Right ventricle myocardium inferior (tissue), 1 donor: ENCODE measurements at regions not wholly inside any gene's neighbourhood (a gene's known extent, or its start where the extent isn't known, plus 50 kb on each side); places are given as distances from the start of the nearest gene placed in this dataset.

Source experiments
- ATAC-seq: fragments of 200-7000 bp; cut with Tn5 transposase; one replicate; pipeline ENCODE4 v1.9.1; 2020; ENCODE audit warnings: mild to moderate bottlenecking, moderate library complexity
- DNase-seq: peaks from one replicate; pipeline ENCODE4 v3.0.0; 2021; ENCODE audit errors: missing footprints
- intact Hi-C: fragments of 100-400 bp; cut with DNase I; formaldehyde crosslinking; loops from one replicate; pipeline ENCODE4 v1.11.0; 2022
- donor health status: DM: no; HTN: yes; CAD: no; lungs with severe emphysema.

DNA sequence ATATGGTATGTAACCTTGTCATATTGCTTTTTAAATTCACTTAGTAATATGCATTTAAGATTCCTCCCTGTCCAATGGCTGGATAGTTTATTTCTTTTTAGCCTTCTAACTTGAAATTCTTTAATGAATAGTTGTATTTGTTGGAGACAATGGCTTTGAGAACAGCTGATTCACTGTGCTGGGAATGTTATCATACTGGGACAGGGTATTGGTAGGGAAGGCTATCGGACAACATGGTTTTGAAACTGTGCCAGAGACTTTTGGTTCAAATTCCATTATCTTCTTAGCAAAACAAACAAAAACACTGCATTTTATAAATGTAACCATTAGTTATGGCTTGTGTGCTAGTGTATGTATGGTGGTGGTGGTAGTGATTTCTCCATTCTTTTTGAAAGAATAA lies 517.1 kb upstream of the ANKRD30A start:
- ATAC-seq (no peak), DNase-seq (no peak)
- intact Hi-C loops = no loop called here

DNA sequence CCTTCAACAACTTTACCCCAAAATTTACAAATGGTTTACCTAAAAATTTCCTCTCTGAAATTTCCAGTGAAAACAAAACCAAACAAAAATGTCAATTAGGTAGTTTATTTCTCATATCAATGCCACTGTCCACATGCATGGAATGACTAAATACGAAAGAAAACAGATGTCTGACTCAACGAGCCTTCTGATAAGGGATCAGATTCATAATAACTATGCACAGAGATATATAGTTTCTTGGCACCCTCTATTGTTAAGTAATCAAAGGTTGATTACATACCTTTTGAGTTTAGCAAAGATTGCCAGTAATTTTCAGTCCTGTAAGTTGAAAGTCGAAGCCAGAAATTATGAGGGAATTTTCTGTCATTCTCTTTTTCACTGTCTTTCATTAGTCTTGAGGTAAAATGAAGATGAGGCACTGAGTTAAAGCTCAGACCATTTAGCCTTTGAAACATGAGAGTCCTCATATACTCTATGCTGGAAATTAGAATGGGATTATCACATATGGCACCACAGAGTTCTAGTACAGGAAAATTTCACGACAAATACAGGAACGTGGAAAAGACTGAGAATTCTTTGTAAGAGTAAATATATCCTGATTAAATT lies 519.1 kb upstream of the ANKRD30A start:
- intact Hi-C loops = no loop called here
- ATAC-seq (no peak), DNase-seq (no peak)

DNA sequence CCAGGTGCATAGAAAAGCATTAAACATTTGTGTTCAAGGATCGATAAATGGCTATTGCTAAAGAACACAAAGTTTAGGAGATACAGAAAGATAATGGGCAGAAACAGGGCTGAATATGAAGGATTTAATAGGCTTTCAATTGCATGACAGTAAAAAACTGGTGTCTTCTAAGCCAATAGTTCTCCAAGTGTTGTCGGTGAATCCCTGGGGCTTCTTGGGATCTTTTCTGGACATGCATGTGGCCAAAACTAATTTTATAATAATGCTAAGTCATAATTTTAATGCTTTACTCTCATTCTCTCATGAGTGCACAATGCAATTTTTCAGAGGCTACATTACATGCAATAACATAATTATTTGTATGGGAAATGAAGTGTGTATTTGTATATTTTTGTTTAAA lies 521.1 kb upstream of the ANKRD30A start:
- ATAC-seq (no peak), DNase-seq (no peak)
- intact Hi-C loops = no loop called here

- DNase-seq = no peak
- no peak for ATAC-seq
- intact Hi-C loops = no loop called here
Observed at GRCh38 chr10:36603688-36604087, 521.7 kb upstream of the ANKRD30A start.

DNA sequence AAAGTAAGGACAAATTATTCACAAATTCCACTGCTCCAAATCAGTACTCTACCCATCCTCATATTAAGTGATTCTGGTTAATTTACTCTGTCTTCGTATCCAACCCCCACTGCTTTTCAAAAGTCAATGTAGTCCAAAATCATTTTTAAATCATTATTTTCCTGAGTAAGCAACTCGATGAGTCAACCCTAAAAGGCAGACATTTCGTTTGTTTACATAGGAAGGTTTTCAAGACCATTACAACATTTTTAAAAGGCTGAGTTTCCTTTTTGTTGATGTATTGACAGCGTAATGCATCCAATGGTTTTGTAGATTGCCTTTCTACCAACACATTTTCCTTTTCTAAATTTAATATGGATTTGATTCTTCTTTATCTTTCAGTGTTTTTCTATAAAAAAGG lies 523.0 kb upstream of the ANKRD30A start:
- no peak for DNase-seq
- no peak for ATAC-seq
- intact Hi-C loops = no loop called here

- DNase-seq (no peak), ATAC-seq (no peak)
- intact Hi-C loops = no loop called here
Observed at GRCh38 chr10:36597756-36598320, 527.6 kb upstream of the ANKRD30A start.

GRCh38 chr10:36592964-36593363 lies 532.4 kb upstream of the ANKRD30A start:
- ATAC-seq (no peak), DNase-seq (no peak)
- intact Hi-C loops = no loop called here

DNA sequence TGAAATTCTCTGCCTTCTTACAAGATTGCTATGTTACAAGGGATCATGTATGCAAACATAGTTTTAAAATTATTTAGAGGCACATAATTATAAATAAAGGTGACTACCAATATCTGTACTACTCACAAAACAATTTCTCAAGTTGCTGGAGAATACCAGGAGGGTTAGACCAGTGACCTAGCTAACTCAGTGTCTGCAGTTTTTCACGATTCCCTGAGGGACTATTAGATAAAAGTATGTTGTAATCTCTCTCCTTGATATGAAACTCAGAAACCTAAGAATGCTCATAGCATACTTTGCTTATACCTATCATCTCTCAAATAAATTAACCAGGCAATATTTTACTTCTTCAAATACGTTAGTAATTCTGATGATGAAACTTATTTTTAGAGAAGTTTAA lies 534.0 kb upstream of the ANKRD30A start:
- ATAC-seq = no peak

DNA sequence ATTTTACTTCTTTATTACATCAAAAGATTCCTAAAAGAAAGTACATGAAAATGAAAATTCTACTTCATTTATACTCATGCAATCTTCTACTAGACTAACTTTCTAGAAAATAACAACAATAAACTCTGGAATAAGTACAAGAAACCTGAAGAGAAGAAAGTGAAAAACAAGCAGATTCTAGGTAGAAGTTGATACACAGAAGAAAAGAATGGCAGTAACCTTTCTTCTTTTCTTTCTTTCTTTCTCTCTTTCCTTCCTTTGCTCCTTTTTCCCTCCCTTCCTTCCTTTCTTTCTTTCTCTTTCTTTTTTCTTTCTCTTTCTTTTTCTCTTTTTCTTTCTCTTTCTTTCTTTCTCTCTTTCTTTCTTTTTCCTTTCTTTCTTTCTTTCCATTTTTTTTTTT lies 541.7 kb upstream of the ANKRD30A start:
- DNase-seq (no peak), ATAC-seq (no peak)
- intact Hi-C loops = no loop called here

More for the DNA sequence above, 534.0 kb upstream of the ANKRD30A start:
- intact Hi-C loops = no loop called here
- DNase-seq = no peak

- ATAC-seq = no peak
- no peak for DNase-seq
- intact Hi-C loops = no loop called here
Observed at GRCh38 chr10:36581237-36581636, 544.2 kb upstream of the ANKRD30A start.

DNA sequence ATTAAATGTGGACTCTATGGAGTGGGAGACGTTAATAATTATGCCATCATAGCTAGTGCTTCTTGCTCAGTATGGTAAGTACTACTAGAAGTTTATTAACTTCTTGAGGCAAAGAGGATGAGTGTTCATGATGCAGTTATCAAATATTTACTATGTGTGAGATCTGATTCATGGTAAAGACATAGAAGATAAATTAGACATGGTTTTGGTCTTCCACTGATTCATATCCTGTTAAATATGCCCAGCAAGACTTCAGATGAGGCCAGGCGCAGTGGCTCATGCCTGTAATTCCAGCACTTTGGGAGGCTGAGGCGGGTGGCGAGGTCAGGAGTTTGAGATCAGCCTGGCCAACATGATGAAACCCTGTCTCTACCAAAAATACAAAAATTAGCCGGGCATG lies 547.1 kb upstream of the ANKRD30A start:
- ATAC-seq = no peak
- intact Hi-C loops = no loop called here
- DNase-seq = no peak

GRCh38 chr10:36577126-36577525 lies 548.3 kb upstream of the ANKRD30A start:
- DNase-seq (no peak), ATAC-seq (no peak)
- intact Hi-C loops = no loop called here

DNA sequence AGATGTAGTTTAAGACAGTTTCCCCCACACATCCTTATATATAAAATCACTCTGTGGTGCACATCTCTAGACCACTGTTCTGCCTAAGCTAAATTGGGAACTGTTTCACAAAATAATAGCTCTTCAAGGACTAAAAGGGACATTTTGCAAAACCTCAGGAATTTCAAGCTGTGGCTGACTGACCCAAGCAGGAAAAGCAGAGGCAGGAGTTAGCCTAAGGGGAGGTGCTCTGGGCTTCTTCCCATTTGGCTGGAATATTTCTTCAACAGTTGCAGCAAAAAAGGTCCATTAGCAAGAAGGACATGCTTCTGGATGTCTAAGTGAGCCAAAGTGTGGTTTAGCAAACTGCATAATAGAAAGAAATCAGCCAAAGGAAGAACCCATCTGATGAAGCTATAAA lies 551.2 kb upstream of the ANKRD30A start:
- ATAC-seq (no peak), DNase-seq (no peak)
- intact Hi-C loops = no loop called here

DNA sequence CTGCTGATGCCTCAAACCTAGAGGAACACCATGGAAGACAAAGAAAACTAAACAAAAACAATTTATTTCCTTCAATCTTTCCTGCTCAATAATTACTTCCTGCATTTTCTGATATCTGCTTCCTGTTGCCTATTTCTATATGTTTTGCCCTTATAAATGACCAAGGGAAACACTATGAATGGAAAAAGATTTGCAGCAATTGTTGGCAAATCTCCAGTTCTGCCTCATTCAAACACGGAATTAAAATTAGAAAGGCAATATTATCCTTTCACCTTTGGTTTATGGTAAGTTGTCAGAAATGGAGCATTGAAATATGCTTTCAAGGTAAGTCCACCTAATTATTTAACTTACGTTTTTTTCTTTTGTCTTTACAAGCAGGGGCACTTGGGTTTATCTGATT lies 552.2 kb upstream of the ANKRD30A start:
- no peak for ATAC-seq
- no peak for DNase-seq

DNA sequence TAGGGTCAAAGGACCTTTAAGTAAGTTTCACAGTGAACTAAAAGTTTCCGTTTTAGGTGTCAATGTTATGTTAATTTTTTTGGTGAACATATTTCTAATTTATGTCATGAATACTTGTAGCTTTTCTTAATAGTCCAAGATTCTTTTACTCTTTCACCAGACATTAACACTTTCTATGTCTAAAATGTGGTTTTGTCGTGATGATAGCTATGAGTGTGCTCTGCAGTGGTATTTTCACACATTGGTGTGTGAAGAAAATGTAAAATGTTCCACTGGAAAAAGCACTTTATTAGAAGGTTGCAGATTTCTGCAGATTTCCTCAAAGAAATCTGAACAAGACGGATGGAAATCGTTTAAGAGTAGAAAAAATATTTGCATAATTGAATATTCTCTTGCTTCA lies 561.0 kb upstream of the ANKRD30A start:
- no peak for DNase-seq
- intact Hi-C loops = no loop called here
- no peak for ATAC-seq

More for the DNA sequence above, 552.2 kb upstream of the ANKRD30A start:
- intact Hi-C loops = no loop called here

- DNase-seq (no peak), ATAC-seq (peak; percentile 57)
- intact Hi-C loops = no loop called here
Observed at GRCh38 chr10:36559412-36560400, 565.7 kb upstream of the ANKRD30A start.

DNA sequence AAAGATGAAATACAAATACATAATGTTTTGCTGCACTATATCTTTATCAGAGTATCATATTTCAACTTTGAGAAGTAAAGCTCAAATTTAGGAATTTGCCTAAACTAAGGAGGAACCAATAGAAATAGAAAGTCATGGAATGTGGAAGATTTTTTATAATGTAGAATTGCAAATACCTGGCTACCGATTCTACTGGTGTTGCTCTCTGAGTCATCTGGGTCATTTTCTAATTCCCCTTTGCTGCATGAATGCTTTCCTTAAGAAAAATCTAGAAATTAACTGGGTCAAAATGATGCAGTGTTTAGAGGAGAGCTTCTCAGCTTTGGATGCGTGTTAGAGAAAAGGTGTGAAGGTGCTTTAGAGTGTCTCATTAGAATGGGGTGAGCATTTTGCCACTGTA lies 568.9 kb upstream of the ANKRD30A start:
- DNase-seq (no peak), ATAC-seq (no peak)
- intact Hi-C loops = no loop called here

DNA sequence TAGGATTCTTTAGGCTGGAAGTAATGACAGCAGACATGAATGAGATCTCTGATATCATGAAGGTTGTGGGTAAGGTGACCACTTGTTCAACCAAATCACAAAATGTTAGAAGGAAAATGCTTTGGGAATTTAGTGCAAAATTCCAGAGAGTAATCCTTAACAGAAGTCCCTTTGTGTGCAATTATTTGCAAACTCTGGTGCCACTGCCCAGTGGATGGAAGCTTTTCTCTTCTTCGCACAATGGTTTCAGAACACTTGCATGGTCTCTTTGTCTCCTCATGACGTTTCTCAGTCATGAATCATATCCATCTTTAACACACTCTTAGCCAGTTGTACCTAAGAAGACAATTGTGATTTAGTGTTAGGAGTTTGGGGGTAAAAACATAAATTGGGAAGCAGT lies 570.4 kb upstream of the ANKRD30A start:
- DNase-seq (no peak), ATAC-seq (no peak)
- intact Hi-C loops = no loop called here

- no peak for ATAC-seq
- intact Hi-C loops = no loop called here
- no peak for DNase-seq
Observed at GRCh38 chr10:36547965-36548364, 577.4 kb upstream of the ANKRD30A start.

- ATAC-seq (no peak), DNase-seq (no peak)
- intact Hi-C loops = no loop called here
Observed at GRCh38 chr10:36542493-36542892, 582.9 kb upstream of the ANKRD30A start.
